HG03280 (cell line): ENCODE measurements at regions not wholly inside any gene's neighbourhood (a gene's known extent, or its start where the extent isn't known, plus 50 kb on each side); places are given as distances from the start of the nearest gene placed in this dataset.

Source experiments
- ATAC-seq: cut with Tn5 transposase; IDR thresholded peaks from one replicate; pipeline ENCODE4 v1.9.1; 2021; ENCODE audit warnings: mild to moderate bottlenecking, moderate library complexity; ENCODE audit not compliant: unreplicated experiment

- no peak for ATAC-seq
Observed at GRCh38 chr2:221203856-221204255, 368.2 kb downstream of the EPHA4 start.

GRCh38 chr2:221204699-221205098, 367.4 kb downstream of the EPHA4 start:
- ATAC-seq = no peak

- ATAC-seq = no peak
Observed at GRCh38 chr2:221205103-221205673, 366.9 kb downstream of the EPHA4 start.

- ATAC-seq = no peak
Observed at GRCh38 chr2:221210686-221211085, 361.4 kb downstream of the EPHA4 start.

GRCh38 chr2:221211653-221212052, 360.5 kb downstream of the EPHA4 start:
- no peak for ATAC-seq

DNA sequence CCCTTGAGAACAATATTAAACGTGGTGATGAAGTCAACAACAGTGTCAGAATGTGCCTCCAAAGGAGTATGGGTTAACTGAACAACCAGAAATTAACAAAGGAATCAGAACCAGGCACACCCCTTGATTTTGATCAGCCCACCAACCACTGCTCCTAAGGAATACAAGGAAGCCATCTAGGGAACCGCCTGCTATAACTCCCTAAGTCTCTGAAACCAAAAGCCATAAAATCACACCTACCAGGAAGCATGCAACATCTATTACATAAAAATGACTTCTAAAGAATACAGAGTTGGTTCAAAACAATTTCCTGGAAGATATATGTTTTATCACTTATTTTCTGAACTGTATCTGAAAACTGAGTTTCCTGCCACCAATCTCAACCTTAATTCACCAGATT, 360.0 kb downstream of the EPHA4 start:
- no peak for ATAC-seq

DNA sequence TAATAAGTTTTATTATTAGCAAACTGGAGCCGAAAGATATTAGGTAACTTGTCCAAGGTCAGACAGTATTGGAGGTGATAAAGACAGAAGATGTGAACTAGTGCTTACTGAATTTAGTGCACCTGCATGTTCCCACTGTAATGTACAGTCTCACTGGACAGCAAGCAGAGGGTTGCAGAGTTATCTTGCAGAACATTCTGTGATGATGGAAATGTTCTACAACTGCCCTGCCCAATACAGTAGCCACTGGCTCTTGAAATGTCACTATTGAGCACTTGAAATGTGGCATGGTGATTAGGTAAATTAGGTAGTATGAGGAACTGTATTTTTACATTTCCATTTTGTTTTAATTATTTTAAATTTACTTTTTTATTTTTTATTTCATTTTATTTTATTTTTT, 356.6 kb downstream of the EPHA4 start:
- ATAC-seq = no peak

GRCh38 chr2:221216636-221217035, 355.5 kb downstream of the EPHA4 start:
- ATAC-seq = no peak

GRCh38 chr2:221225752-221226151, 346.4 kb downstream of the EPHA4 start:
- no peak for ATAC-seq

GRCh38 chr2:221228214-221228769, 343.8 kb downstream of the EPHA4 start:
- ATAC-seq = no peak

DNA sequence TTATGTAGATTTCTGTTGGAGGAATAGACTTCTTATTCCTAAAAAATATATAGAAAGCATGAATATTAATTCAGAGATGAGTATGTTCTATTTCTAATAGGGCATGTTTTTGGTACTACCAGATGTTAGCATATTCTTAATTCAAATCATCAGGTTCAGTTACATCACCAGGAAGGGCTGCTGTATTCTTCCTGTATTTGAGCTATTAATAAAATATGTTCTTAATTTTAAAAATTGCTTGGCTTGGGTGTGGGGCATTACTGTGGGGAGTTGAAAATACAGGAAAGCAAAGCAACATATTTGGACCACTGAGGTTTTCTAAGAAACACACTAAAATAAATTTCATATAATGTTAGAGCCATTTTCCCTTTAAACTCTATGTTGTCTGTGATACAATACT, 343.0 kb downstream of the EPHA4 start:
- no peak for ATAC-seq

DNA sequence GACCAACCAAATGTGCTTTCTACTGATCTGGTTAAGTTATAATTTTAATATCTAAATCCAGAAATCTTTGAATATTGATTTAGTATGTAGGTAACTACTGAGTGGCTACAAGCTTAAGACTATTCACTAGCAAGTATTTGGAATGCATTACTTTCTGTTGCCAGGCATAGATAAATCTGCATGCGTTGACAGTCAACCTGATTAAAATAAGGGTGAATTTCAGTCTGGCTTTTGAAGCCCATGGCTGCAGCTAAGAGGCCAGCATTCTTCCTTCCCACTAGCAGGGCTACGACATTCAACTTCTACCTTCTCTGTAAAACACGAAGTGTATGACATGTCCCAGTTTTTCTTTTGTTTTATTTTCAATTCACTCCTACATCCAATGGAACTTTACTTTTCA, 340.6 kb downstream of the EPHA4 start:
- no peak for ATAC-seq

DNA sequence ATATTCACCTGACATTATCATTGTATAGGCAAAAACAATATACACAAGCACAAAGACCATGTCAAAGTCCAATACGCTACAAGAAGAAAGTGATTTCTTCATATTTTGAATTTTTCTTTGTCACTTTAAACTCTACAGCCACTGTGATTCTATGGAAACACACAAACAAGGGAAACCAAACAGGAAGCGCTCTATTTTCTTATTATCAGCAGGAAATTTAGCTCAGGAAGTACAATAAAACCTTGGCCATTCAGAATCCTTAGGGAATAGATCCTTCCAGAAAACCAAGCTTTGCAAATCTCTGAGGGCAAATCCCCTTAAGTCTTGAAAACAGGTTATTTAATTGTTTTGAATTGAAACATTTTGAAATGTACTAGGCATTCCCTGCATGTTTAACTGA, 336.2 kb downstream of the EPHA4 start:
- no peak for ATAC-seq

- ATAC-seq = no peak
Observed at GRCh38 chr2:221241072-221241471, 331.0 kb downstream of the EPHA4 start.

GRCh38 chr2:221243771-221244170, 328.3 kb downstream of the EPHA4 start:
- ATAC-seq = no peak

DNA sequence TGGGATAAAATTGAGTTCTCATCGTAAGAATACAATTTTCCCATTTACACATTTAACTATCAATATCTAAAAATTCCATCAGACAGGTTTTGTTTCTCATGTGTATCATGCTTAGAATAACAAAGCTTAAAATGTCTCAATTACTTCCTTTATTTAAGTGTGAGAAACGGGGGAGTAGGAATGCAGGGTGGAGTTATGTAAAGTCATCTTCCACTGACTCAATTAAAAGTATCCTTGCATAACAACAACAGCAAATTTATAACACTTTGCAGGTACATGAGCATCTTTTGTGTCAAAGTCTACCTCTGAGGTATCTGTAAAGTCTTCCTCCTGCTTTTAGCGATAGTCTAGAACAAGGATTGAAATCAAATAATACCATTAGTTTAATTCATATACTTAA, 327.1 kb downstream of the EPHA4 start:
- ATAC-seq = no peak

DNA sequence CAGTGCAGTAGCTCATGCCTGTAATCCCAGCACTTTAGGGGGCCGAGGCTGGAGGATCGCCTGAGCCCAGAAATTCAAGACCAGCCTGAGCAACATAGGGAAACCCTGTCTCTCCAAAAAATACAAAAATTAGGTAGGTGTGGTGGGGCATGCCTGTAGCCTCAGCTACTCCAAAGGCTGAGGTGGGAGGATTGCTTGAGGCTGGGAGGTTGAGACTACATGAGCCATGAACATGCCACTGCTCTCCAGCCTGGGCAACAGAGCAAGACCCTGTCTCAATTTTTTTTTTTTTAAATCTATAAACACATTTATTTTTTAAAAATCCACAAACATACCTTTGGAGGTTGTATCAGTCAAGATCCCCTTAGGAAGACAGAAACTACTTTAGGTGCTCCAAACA, 326.3 kb downstream of the EPHA4 start:
- no peak for ATAC-seq

- ATAC-seq = no peak
Observed at GRCh38 chr2:221254299-221254698, 317.8 kb downstream of the EPHA4 start.

GRCh38 chr2:221255862-221256261, 316.2 kb downstream of the EPHA4 start:
- ATAC-seq = no peak

DNA sequence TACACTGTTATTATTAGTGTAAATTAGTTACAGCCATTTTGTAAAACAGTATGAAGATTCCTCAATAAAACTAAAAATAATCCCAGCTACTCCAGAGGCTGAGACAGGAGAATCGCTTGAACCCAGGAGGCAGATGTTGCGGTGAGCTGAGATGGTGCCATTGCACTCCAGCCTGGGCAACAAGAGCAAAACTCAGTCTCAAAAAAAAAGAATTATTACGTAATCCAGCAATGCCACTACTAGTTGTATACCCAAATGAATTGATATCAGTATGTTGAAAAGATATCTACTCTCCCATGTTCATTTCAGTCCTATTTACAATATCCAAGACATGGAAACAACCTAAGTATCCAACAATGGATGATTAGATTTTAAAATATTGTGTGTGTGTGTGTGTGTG, 313.6 kb downstream of the EPHA4 start:
- ATAC-seq = no peak

- no peak for ATAC-seq
Observed at GRCh38 chr2:221262651-221263050, 309.5 kb downstream of the EPHA4 start.

DNA sequence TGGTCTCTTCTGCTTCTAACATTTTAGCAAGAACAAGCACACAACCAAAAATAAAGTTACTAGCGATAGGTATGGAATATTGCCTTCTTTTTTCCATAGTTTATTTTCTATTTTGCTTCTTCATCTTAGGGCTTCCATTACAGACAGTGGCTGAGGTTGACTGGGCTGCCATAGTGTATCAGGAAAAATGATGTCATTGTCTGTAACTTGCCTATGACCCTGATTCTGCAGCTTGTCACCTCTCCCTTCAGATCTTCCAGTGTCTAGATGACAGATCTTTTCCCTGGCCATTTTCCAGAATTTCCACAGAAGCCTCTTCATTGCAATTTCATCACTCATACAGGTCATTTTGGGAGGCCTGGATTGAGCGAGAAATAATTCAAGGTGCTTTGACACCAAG, 308.5 kb downstream of the EPHA4 start:
- no peak for ATAC-seq

DNA sequence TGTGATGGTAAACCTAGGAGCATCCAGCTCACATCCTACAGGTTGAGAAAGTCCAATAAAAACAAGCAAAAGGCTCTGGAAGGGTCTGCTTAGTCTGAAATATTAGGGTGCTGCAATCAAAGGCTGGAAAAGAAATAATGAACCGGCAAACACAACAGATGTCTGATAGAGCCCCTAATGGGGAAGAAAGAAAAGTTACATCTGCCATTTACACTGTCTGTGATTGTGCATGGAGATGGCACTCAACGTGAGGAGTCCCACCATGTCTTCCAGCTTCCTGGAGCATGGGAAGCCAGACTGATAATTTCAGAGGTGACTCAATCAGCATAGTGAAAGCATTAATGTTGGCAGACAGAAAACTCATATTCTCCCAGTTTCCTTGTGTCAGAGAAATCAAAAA, 307.8 kb downstream of the EPHA4 start:
- ATAC-seq = no peak
